Breast epithelium (tissue), 3 donors: ENCODE measurements at regions not wholly inside any gene's neighbourhood (a gene's known extent, or its start where the extent isn't known, plus 50 kb on each side); places are given as distances from the start of the nearest gene placed in this dataset.

ENCODE experiments used
- CTCF ChIP-seq, 3 donors: fragments of 450-650 bp; IDR thresholded peaks; one replicate each; pipeline ENCODE4 v1.5.1; 2016 to 2017; ENCODE audit warnings: antibody characterized with exemption in 3 of 3, mild to moderate bottlenecking in 3 of 3, moderate library complexity in 3 of 3
- POLR2A ChIP-seq: fragments of 450-650 bp; IDR thresholded peaks from one replicate; pipeline ENCODE4 v1.6.1; 2016; ENCODE audit warnings: antibody characterized with exemption, mild to moderate bottlenecking, moderate library complexity
- POLR2AphosphoS5 ChIP-seq, 3 donors: sonication (generic); formaldehyde crosslinking; IDR thresholded peaks; one replicate each; pipeline ENCODE4 v1.6.1; 2017; ENCODE audit warnings: antibody characterized with exemption in 3 of 3

GRCh38 chr2:228625481-228625880 is 444.0 kb upstream of the SPHKAP start:
- TF ChIP-seq CTCF (IDR thresholded peaks at IDR 0.05) = no peak
- no peak for TF ChIP-seq POLR2A
- no peak for TF ChIP-seq POLR2AphosphoS5 (IDR thresholded peaks at IDR 0.05)
